OCI-LY7 (cell line): ENCODE measurements at regions not wholly inside any gene's neighbourhood (a gene's known extent, or its start where the extent isn't known, plus 50 kb on each side); places are given as distances from the start of the nearest gene placed in this dataset.

Experiments
- EZH2phosphoT487 ChIP-seq: fragments of 200-600 bp; sonication (generic); IDR thresholded peaks from 2 replicates; pipeline ENCODE4 v1.6.1; 2018; ENCODE audit warnings: low read depth, borderline replicate concordance, mild to moderate bottlenecking, mixed run types, antibody characterized with exemption, low read length, moderate library complexity, mixed read lengths
- TF ChIP-seq, protein P1 (sequence below): fragments of 200-600 bp; sonication (generic); conservative IDR thresholded peaks from 2 replicates; pipeline ENCODE4 v1.5.1; 2014; ENCODE audit warnings: mild to moderate bottlenecking, antibody characterized with exemption, low read length, moderate library complexity, mixed read lengths

DNA sequence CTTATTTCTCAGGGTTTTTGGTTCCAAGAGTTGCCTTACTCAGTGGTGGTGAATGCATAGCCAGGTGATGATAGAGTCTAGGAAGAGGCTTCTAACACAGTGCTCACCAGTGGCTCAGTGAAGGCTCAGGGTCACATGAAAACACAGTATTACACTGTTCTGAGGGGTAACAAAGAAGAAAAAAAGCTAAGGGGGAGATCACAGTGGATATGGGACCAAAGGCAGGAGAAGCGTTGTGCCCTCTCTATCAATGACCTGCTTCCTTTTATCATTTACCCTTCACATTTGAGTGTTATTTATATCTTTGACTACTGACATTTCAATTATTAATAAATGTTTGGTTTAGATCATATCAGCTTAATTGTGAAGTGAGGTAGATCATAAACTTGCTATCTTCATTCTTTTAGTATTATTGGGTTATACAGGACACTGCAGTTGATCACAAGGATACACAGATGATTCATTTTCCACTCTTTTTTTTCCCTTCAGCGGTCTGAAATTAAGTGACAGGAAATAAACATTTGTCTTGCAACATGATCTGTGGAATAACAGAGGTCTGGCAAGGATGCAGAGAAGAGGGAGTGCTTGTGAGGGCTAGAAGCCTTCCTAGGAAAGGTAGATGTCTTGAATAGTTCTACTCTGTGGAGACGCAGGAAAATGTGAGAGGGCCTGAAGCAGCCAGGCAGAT is 171.7 kb downstream of the C3orf38 start:
- TF ChIP-seq, protein P1, sequence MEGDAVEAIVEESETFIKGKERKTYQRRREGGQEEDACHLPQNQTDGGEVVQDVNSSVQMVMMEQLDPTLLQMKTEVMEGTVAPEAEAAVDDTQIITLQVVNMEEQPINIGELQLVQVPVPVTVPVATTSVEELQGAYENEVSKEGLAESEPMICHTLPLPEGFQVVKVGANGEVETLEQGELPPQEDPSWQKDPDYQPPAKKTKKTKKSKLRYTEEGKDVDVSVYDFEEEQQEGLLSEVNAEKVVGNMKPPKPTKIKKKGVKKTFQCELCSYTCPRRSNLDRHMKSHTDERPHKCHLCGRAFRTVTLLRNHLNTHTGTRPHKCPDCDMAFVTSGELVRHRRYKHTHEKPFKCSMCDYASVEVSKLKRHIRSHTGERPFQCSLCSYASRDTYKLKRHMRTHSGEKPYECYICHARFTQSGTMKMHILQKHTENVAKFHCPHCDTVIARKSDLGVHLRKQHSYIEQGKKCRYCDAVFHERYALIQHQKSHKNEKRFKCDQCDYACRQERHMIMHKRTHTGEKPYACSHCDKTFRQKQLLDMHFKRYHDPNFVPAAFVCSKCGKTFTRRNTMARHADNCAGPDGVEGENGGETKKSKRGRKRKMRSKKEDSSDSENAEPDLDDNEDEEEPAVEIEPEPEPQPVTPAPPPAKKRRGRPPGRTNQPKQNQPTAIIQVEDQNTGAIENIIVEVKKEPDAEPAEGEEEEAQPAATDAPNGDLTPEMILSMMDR, result no peak
- no peak for TF ChIP-seq EZH2phosphoT487
